ENCODE measurements at regions not wholly inside any gene's neighbourhood (a gene's known extent, or its start where the extent isn't known, plus 50 kb on each side); places are given as distances from the start of the nearest gene placed in this dataset.

GRCh38 chr2:21268197-21268877, 144.6 kb downstream of the TDRD15 start:
- Mint-ChIP-seq H3K36me3 (no peaks in the 10 kb centered on the region), H3K9me3 (peaks cover 0 to 5% of the 10 kb centered on the region in 2 donors), H3K27ac (no peak overlapping the region)
- ATAC-seq, result no peak
- DNase-seq (ENCODE audit: low spot score in 2 of 2), result no peak

GRCh38 chr2:21268878-21269224, 145.1 kb downstream of the TDRD15 start:
- Mint-ChIP-seq H3K27ac (no peak overlapping the region), H3K36me3 (no peaks in the 10 kb centered on the region), H3K9me3 (peaks cover 0 to 5% of the 10 kb centered on the region in 2 donors)
- DNase-seq (ENCODE audit: low spot score in 2 of 2), result no peak
- ATAC-seq, result no peak

GRCh38 chr2:21269382-21269781, 145.6 kb downstream of the TDRD15 start:
- H3K9me3 Mint-ChIP-seq, result peaks cover 0 to 5% of the 10 kb centered on the region in 2 donors
- DNase-seq (ENCODE audit: low spot score in 2 of 2), result no peak
- H3K27ac Mint-ChIP-seq, result no peak overlapping the region
- ATAC-seq, result no peak
- no peaks in the 10 kb centered on the region for H3K36me3 Mint-ChIP-seq

GRCh38 chr2:21270083-21270491, 146.3 kb downstream of the TDRD15 start:
- no peaks in the 10 kb centered on the region for H3K36me3 Mint-ChIP-seq
- no peak for ATAC-seq
- peaks cover 0 to 5% of the 10 kb centered on the region in 2 donors for H3K9me3 Mint-ChIP-seq
- DNase-seq (ENCODE audit: low spot score in 2 of 2), result no peak
- no peak overlapping the region for H3K27ac Mint-ChIP-seq

GRCh38 chr2:21270708-21271122, 146.9 kb downstream of the TDRD15 start:
- DNase-seq (ENCODE audit: low spot score in 2 of 2) (no peak), ATAC-seq (no peak)
- H3K27ac Mint-ChIP-seq, result no peak overlapping the region
- no peaks in the 10 kb centered on the region for H3K36me3 Mint-ChIP-seq
- peaks cover 0 to 5% of the 10 kb centered on the region in 2 donors for H3K9me3 Mint-ChIP-seq

- Mint-ChIP-seq H3K36me3 (no peaks in the 10 kb centered on the region), H3K27ac (no peak overlapping the region), H3K9me3 (peaks cover 0 to 5% of the 10 kb centered on the region in 2 donors)
- no peak for DNase-seq (ENCODE audit: low spot score in 2 of 2)
- ATAC-seq, result no peak
Measured at GRCh38 chr2:21276163-21276562, 152.4 kb downstream of the TDRD15 start.

- H3K27ac Mint-ChIP-seq, result no peak overlapping the region
- H3K36me3 Mint-ChIP-seq, result no peaks in the 10 kb centered on the region
- no peak for ATAC-seq
- no peak for DNase-seq (ENCODE audit: low spot score in 2 of 2)
- H3K9me3 Mint-ChIP-seq, result peaks cover 0 to 2% of the 10 kb centered on the region in 2 donors
Measured at GRCh38 chr2:21277068-21278056, 153.6 kb downstream of the TDRD15 start.

GRCh38 chr2:21279525-21279924, 155.8 kb downstream of the TDRD15 start:
- Mint-ChIP-seq H3K9me3 (no peaks in the 10 kb centered on the region), H3K36me3 (no peaks in the 10 kb centered on the region), H3K27ac (no peak overlapping the region)
- ATAC-seq (no peak), DNase-seq (ENCODE audit: low spot score in 2 of 2) (no peak)

- Mint-ChIP-seq H3K9me3 (no peaks in the 10 kb centered on the region), H3K36me3 (no peaks in the 10 kb centered on the region), H3K27ac (no peak overlapping the region)
- ATAC-seq (no peak), DNase-seq (ENCODE audit: low spot score in 2 of 2) (no peak)
Measured at GRCh38 chr2:21280793-21281192, 157.0 kb downstream of the TDRD15 start.

GRCh38 chr2:21281384-21281783, 157.6 kb downstream of the TDRD15 start:
- DNase-seq (ENCODE audit: low spot score in 2 of 2) (no peak), ATAC-seq (no peak)
- H3K27ac Mint-ChIP-seq, result no peak overlapping the region
- H3K36me3 Mint-ChIP-seq, result no peaks in the 10 kb centered on the region
- H3K9me3 Mint-ChIP-seq, result no peaks in the 10 kb centered on the region

GRCh38 chr2:21281791-21282514, 158.2 kb downstream of the TDRD15 start:
- no peaks in the 10 kb centered on the region for H3K9me3 Mint-ChIP-seq
- DNase-seq (ENCODE audit: low spot score in 2 of 2) (no peak), ATAC-seq (no peak)
- H3K36me3 Mint-ChIP-seq, result no peaks in the 10 kb centered on the region
- no peak overlapping the region for H3K27ac Mint-ChIP-seq

GRCh38 chr2:21282515-21282898, 158.7 kb downstream of the TDRD15 start:
- ATAC-seq, result no peak
- Mint-ChIP-seq H3K27ac (no peak overlapping the region), H3K9me3 (no peaks in the 10 kb centered on the region), H3K36me3 (no peaks in the 10 kb centered on the region)
- no peak for DNase-seq (ENCODE audit: low spot score in 2 of 2)

GRCh38 chr2:21288299-21288698, 164.5 kb downstream of the TDRD15 start:
- no peak for DNase-seq (ENCODE audit: low spot score in 2 of 2)
- Mint-ChIP-seq H3K36me3 (no peaks in the 10 kb centered on the region), H3K9me3 (peaks cover 0 to 4% of the 10 kb centered on the region in 2 donors), H3K27ac (no peak overlapping the region)
- no peak for ATAC-seq

- Mint-ChIP-seq H3K27ac (no peak overlapping the region), H3K36me3 (no peaks in the 10 kb centered on the region)
Measured at GRCh38 chr2:21288739-21289520, 165.2 kb downstream of the TDRD15 start.

GRCh38 chr2:21289551-21289950, 165.8 kb downstream of the TDRD15 start:
- ATAC-seq, result no peak
- Mint-ChIP-seq H3K36me3 (no peaks in the 10 kb centered on the region), H3K27ac (no peak overlapping the region)

More at GRCh38 chr2:21288739-21289520, 165.2 kb downstream of the TDRD15 start:
- peaks cover 0 to 4% of the 10 kb centered on the region in 2 donors for H3K9me3 Mint-ChIP-seq
- DNase-seq (ENCODE audit: low spot score in 2 of 2) (no peak), ATAC-seq (no peak)

GRCh38 chr2:21289989-21290388, 166.2 kb downstream of the TDRD15 start:
- Mint-ChIP-seq H3K36me3 (no peaks in the 10 kb centered on the region), H3K9me3 (peaks cover 0 to 4% of the 10 kb centered on the region in 2 donors), H3K27ac (no peak overlapping the region)
- ATAC-seq (no peak), DNase-seq (ENCODE audit: low spot score in 2 of 2) (no peak)

More at GRCh38 chr2:21289551-21289950, 165.8 kb downstream of the TDRD15 start:
- no peak for DNase-seq (ENCODE audit: low spot score in 2 of 2)
- peaks cover 0 to 4% of the 10 kb centered on the region in 2 donors for H3K9me3 Mint-ChIP-seq

Measured in activated naive CD4-positive, alpha-beta T cell treated with anti-CD3 and anti-CD28 coated beads, Interleukin-2, amount 50 U/mL, for 72 hours (primary cell).